T-cell (primary cell): ENCODE measurements at regions not wholly inside any gene's neighbourhood (a gene's known extent, or its start where the extent isn't known, plus 50 kb on each side); places are given as distances from the start of the nearest gene placed in this dataset.

Experiments used
- ATAC-seq, 4 experiments: fragments of 200-7000 bp in 3 of 4; fragments of 150-1000 bp in 1 of 4; cut with Tn5 transposase; replicated peaks in 1 of 4; 1 replicate in 3 of 4; 2 replicates in 1 of 4; pipeline ENCODE4 v1.10.0; 2021; ENCODE audit warnings: moderate library complexity in 3 of 4, mild to moderate bottlenecking in 2 of 4, moderate number of reproducible peaks in 1 of 4
- CTCF ChIA-PET, 2 donors: fragments of 300-600 bp; sonication (Branson Sonifier 250); formaldehyde crosslinking; loops; one replicate each; lab custom pipeline; 2022; ENCODE audit warnings: antibody characterized with exemption in 2 of 2; lab: Charles Lee
- POLR2A ChIA-PET, 2 donors: fragments of 300-600 bp; sonication (Branson Sonifier 250); formaldehyde crosslinking; loops; one replicate each; lab custom pipeline; 2022; ENCODE audit warnings: antibody characterized with exemption in 2 of 2; lab: Charles Lee
- DNase-seq, 35 experiments: peaks; one replicate each; pipeline versions ENCODE4 v3.0.0 to v3.0.0-alpha.2; 2013 to 2023
- H3K27ac ChIP-seq: one replicate; pipeline ENCODE4 v1.5.1; 2013; ENCODE audit warnings: low read length
- H3K27me3 ChIP-seq, 2 experiments: replicated peaks in 1 of 2; 1 replicate in 1 of 2; 2 replicates in 1 of 2; pipeline versions ENCODE4 v1.6.1 to v1.7.0; 2013; ENCODE audit warnings: low read length in 1 of 2, mixed read lengths in 1 of 2; ENCODE audit not compliant: control insufficient read depth in 2 of 2, insufficient read depth in 2 of 2; ENCODE audit errors: extremely low read depth in 1 of 2
- H3K36me3 ChIP-seq, 2 donors: 1 replicate in 1 of 2; 2 replicates in 1 of 2; pipeline versions ENCODE4 v1.6.1 to v1.7.0; 2013; ENCODE audit warnings: low read length in 1 of 2; ENCODE audit not compliant: control insufficient read depth in 2 of 2, insufficient read depth in 1 of 2; ENCODE audit errors: extremely low read depth in 1 of 2
- H3K4me1 ChIP-seq, 2 experiments: 1 replicate in 1 of 2; 2 replicates in 1 of 2; pipeline versions ENCODE4 v1.6.1 to v1.7.0; 2013; ENCODE audit warnings: low read length in 2 of 2, mixed read lengths in 1 of 2; ENCODE audit not compliant: insufficient read depth in 2 of 2, control insufficient read depth in 1 of 2; ENCODE audit errors: extremely low read depth in 1 of 2
- H3K4me3 ChIP-seq, 2 donors: 1 replicate in 1 of 2; 2 replicates in 1 of 2; pipeline versions ENCODE4 v1.5.1 to v1.7.0; 2013; ENCODE audit warnings: mild to moderate bottlenecking in 2 of 2, low read length in 1 of 2, moderate library complexity in 1 of 2; ENCODE audit not compliant: control insufficient read depth in 1 of 2; ENCODE audit errors: extremely low read depth in 1 of 2
- H3K9me3 ChIP-seq: 2 replicates; pipeline ENCODE4 v1.7.0; 2013
- H3K27ac Mint-ChIP-seq, 2 donors: one replicate each; pipeline ENCODE4 v1.8.0; 2020 to 2021; ENCODE audit warnings: mild to moderate bottlenecking in 2 of 2, mixed read lengths in 2 of 2
- H3K27me3 Mint-ChIP-seq, 2 donors: one replicate each; pipeline ENCODE4 v1.8.0; 2021 to 2022; ENCODE audit warnings: mixed read lengths in 2 of 2
- H3K36me3 Mint-ChIP-seq: one replicate; pipeline ENCODE4 v1.8.0; 2021; ENCODE audit warnings: mixed read lengths
- H3K4me1 Mint-ChIP-seq, 3 donors: one replicate each; pipeline ENCODE4 v1.8.0; 2020 to 2022; ENCODE audit warnings: mixed read lengths in 3 of 3, mild to moderate bottlenecking in 1 of 3
- H3K4me3 Mint-ChIP-seq, 3 donors: one replicate each; pipeline ENCODE4 v1.8.0; 2020 to 2022; ENCODE audit warnings: mild to moderate bottlenecking in 3 of 3, mixed read lengths in 3 of 3, moderate library complexity in 3 of 3
- H3K9me3 Mint-ChIP-seq, 3 donors: one replicate each; pipeline ENCODE4 v1.8.0; 2020 to 2022; ENCODE audit warnings: mixed read lengths in 3 of 3
- WGBS: methylation state at CpG from one replicate; pipeline ENCODE4 v1.1.5; 2013; ENCODE audit warnings: missing lambda C conversion rate; ENCODE audit not compliant: insufficient coverage; 5-methylcytosine and 5-hydroxymethylcytosine counted together

DNA sequence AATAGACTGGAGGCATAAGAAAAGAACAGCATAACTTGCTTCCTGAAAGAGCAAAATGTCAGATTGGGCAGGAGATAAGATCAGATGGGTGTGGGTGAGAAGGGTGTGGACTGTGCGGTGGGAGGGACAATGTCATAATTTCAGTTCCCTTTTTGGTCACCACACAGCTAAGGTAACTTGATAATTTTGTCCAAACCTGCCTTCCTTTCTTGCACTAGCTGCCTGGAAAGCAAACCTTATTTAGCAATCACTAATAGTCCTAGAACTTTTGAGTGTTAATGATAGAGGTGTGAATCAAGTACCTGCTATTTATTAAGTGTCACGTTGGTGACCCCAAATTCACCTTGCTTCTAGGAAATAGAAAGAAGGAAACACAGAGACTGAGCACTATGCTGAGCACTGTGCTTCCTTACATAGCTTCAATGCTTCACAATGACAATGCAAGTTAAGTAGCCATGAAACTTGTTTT lies 72.4 kb upstream of the SP4 start:
- H3K27me3 ChIP-seq = no peaks in the 10 kb centered on the region
- Mint-ChIP-seq H3K4me3 (peak overlapping the region in 2 of 3 donors; percentile 18 to 53), H3K27me3 (no peaks in the 10 kb centered on the region), H3K4me1 (peaks cover 77 to 80% (median 78%) of the 10 kb centered on the region in 3 donors), H3K9me3 (no peaks in the 10 kb centered on the region), H3K36me3 (no peaks in the 10 kb centered on the region), H3K27ac (peak overlapping the region; percentile 85 to 89)
- ChIA-PET POLR2A (interaction anchor here (0.6 kb wide), 2 partner anchors 71 to 682 kb away, joined by 3 to 4 read pairs; no protein-coding TSS in a partner anchor), CTCF (interaction anchor here in 1 of 2 donors (1.2 kb wide), 1 partner anchor 99 kb away, joined by 4 read pairs; no protein-coding TSS in a partner anchor)
- peak overlapping the region; percentile 75 for H3K27ac ChIP-seq
- no CpG with 5 or more reads among the region's 2 CpGs for WGBS
- peak in 32 of 35 experiments; percentile 8 to 76 (median 36) for DNase-seq
- no peaks in the 10 kb centered on the region for H3K9me3 ChIP-seq
- ATAC-seq = peak; percentile 76 to 87 (median 82)
- H3K36me3 ChIP-seq = no peaks in the 10 kb centered on the region
- no peak overlapping the region for H3K4me3 ChIP-seq
- H3K4me1 ChIP-seq = peaks cover 44 to 48% of the 10 kb centered on the region in 2 experiments

DNA sequence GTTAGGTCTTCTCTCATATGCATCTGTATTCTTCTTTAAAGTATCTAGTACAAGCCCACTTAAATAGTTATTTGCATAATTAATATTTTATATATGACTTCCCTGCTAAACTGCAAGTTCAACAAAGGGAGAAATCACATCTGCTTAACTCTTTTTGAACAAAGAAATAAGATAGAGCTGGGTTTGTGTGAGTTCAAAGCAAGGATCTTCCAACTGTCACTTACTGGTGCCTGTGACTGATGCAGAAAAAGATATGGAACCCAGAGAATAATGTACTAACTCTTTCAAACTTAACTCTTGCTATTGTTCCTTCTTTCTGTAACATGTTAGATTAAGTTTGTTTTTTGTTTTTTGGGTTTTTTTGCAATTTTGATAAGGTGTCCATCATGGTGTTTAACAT lies 71.3 kb upstream of the SP4 start:
- Mint-ChIP-seq H3K27me3 (no peaks in the 10 kb centered on the region), H3K4me3 (peak overlapping the region in 1 of 3 donors; percentile 53), H3K27ac (peak overlapping the region; percentile 85 to 89), H3K36me3 (no peaks in the 10 kb centered on the region), H3K9me3 (no peaks in the 10 kb centered on the region), H3K4me1 (peaks cover 86 to 89% (median 87%) of the 10 kb centered on the region in 3 donors)
- no peak for DNase-seq
- POLR2A ChIA-PET = no interaction called here
- CTCF ChIA-PET = interaction anchor here (0.6 to 1.1 kb wide), 3 partner anchors 26 to 94 kb away, joined by 3 read pairs; no protein-coding TSS in a partner anchor
- H3K4me3 ChIP-seq = no peak overlapping the region
- ATAC-seq = no peak
- no peaks in the 10 kb centered on the region for H3K9me3 ChIP-seq
- no peaks in the 10 kb centered on the region for H3K27me3 ChIP-seq
- H3K4me1 ChIP-seq = peaks cover 44 to 48% of the 10 kb centered on the region in 2 experiments
- no peaks in the 10 kb centered on the region for H3K36me3 ChIP-seq
- peak overlapping the region; percentile 75 for H3K27ac ChIP-seq

DNA sequence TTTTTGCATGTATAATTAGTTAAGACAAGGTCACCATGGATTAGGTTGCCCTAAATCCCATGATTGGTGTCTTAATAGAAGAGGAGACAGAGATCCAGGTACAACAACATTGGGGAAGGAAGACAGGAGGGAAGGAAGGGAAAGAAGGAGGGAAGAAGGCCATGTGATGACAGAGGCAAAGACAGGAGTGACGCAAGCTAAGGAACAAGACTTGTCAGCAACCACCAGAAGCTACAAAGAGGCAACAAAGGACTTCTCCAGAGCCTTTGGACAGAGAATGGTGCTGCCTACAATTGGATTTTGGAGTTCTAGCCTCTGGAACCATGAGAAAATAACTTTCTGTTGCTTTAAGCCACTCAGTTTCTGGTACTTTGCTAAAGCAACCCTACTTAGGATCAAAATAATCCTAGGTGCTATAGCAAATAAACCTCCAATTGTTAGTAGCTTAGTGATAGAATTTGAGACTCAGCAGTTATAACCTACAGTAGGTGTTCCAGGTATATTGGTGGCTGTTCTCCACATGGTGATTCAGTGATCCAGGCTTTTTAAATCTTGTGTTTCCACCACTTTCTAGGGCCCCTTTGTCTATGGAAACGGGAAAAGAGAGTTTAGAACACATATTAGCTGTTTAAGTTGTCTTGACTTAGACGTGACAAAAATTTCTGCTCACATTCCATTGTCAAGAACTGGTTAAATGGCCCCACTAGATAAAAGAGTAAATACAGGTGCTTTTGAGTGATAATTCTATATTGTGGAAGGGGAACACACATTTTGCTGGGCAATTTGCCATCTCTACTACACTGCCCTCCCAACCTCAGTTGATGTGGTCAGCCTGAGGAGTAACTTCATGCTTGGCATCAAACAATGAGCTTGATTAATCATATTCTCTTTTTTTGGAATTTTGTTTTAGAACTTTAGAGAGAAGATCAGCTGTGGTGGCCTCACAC lies 70.5 kb upstream of the SP4 start:
- Histone ChIP-seq H3K4me3 (no peak overlapping the region), H3K27me3 (no peaks in the 10 kb centered on the region), H3K9me3 (no peaks in the 10 kb centered on the region), H3K27ac (peak overlapping the region; percentile 75), H3K36me3 (no peaks in the 10 kb centered on the region), H3K4me1 (peaks cover 41 to 45% of the 10 kb centered on the region in 2 experiments)
- WGBS = 100% methylated on average over 1 of the region's 3 CpGs
- DNase-seq = no peak
- Mint-ChIP-seq H3K9me3 (no peaks in the 10 kb centered on the region), H3K4me3 (no peak overlapping the region), H3K4me1 (peaks cover 87 to 92% (median 87%) of the 10 kb centered on the region in 3 donors), H3K27ac (peak overlapping the region; percentile 82 to 85), H3K36me3 (no peaks in the 10 kb centered on the region), H3K27me3 (no peaks in the 10 kb centered on the region)
- ChIA-PET CTCF (interaction anchor here (0.6 to 1.1 kb wide), 3 partner anchors 56 to 1367 kb away, joined by 3 read pairs; no protein-coding TSS in a partner anchor), POLR2A (interaction anchor here in 1 of 2 donors (0.6 kb wide), 1 partner anchor 60 kb away, joined by 3 read pairs; no protein-coding TSS in a partner anchor)
- ATAC-seq = no peak

DNA sequence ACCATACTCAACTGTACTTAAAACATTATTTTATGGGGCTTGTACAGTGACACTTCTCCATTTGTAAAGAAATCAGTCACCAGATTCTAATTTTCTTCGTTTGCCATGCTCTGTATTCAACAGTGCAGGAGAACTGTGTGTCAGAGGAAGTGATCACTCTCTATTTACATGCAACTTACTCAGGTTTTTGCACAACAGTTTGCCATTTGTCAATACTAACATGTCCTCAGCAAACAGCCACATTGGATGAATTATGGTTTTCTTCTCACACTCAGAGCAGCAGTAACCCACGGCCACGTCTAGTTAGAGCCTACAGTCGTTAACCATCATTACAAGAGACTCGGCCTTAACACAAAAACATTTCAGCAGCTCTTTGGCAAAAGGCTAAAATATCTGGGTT lies 69.2 kb upstream of the SP4 start:
- Histone ChIP-seq H3K9me3 (no peaks in the 10 kb centered on the region), H3K4me1 (peaks cover 33 to 37% of the 10 kb centered on the region in 2 experiments), H3K27me3 (no peaks in the 10 kb centered on the region), H3K27ac (peak overlapping the region; percentile 26), H3K36me3 (no peaks in the 10 kb centered on the region), H3K4me3 (no peak overlapping the region)
- no peaks in the 10 kb centered on the region for H3K27me3 Mint-ChIP-seq
- POLR2A ChIA-PET = interaction anchor here in 1 of 2 donors (0.6 kb wide), 1 partner anchor 291 kb away, joined by 6 read pairs; no protein-coding TSS in a partner anchor
- peak overlapping the region in 1 of 2 donors; percentile 57 for H3K27ac Mint-ChIP-seq
- H3K4me3 Mint-ChIP-seq = no peak overlapping the region
- DNase-seq (no peak), ATAC-seq (no peak)
- CTCF ChIA-PET = interaction anchor here in 1 of 2 donors (1.0 kb wide), 1 partner anchor 10 kb away, joined by 3 read pairs; no protein-coding TSS in a partner anchor
- H3K36me3 Mint-ChIP-seq = no peaks in the 10 kb centered on the region
- no CpG with 5 or more reads among the region's 5 CpGs for WGBS
- H3K4me1 Mint-ChIP-seq = peaks cover 75 to 80% (median 75%) of the 10 kb centered on the region in 3 donors
- H3K9me3 Mint-ChIP-seq = no peaks in the 10 kb centered on the region

DNA sequence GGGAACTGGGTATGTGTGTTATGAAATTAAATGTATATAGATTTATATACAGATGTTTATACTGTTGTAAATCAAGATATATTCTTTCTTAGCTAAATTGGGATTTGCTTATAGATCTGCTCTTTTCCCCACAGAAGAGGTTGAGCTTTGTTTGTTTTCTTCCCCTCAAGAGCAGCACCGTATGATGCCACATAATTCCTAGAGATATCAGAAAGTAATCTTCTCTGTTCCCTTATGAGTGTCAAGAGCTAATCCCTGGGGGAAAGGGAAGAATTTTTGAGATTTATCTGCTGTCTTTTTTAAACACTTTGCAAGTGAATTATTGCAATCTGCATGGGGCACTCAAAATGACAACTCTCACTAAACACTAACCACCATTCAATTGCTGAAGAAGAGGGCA lies 68.7 kb upstream of the SP4 start:
- Mint-ChIP-seq H3K9me3 (no peaks in the 10 kb centered on the region), H3K27me3 (no peaks in the 10 kb centered on the region), H3K4me1 (peaks cover 70 to 75% (median 70%) of the 10 kb centered on the region in 3 donors), H3K4me3 (peak overlapping the region in 1 of 3 donors; percentile 29), H3K36me3 (no peaks in the 10 kb centered on the region), H3K27ac (peak overlapping the region in 1 of 2 donors; percentile 57)
- ATAC-seq (no peak), DNase-seq (no peak)
- no CpG with 5 or more reads among the region's 1 CpG for WGBS
- H3K9me3 ChIP-seq = no peaks in the 10 kb centered on the region
- ChIA-PET POLR2A (interaction anchor here in 1 of 2 donors (0.6 kb wide), 1 partner anchor 291 kb away, joined by 6 read pairs; no protein-coding TSS in a partner anchor), CTCF (interaction anchor here (0.5 to 1.0 kb wide), 2 partner anchors 10 to 647 kb away, joined by 3 to 8 read pairs; no protein-coding TSS in a partner anchor)
- H3K27ac ChIP-seq = peak overlapping the region; percentile 26
- no peaks in the 10 kb centered on the region for H3K36me3 ChIP-seq
- H3K4me1 ChIP-seq = peaks cover 29 to 32% of the 10 kb centered on the region in 2 experiments
- no peaks in the 10 kb centered on the region for H3K27me3 ChIP-seq
- H3K4me3 ChIP-seq = no peak overlapping the region
